ENCODE measurements at regions not wholly inside any gene's neighbourhood (a gene's known extent, or its start where the extent isn't known, plus 50 kb on each side); places are given as distances from the start of the nearest gene placed in this dataset.

GRCh38 chr12:105899589-105899988 is 239.2 kb downstream of the NUAK1 start:
- TF ChIP-seq, protein P1, sequence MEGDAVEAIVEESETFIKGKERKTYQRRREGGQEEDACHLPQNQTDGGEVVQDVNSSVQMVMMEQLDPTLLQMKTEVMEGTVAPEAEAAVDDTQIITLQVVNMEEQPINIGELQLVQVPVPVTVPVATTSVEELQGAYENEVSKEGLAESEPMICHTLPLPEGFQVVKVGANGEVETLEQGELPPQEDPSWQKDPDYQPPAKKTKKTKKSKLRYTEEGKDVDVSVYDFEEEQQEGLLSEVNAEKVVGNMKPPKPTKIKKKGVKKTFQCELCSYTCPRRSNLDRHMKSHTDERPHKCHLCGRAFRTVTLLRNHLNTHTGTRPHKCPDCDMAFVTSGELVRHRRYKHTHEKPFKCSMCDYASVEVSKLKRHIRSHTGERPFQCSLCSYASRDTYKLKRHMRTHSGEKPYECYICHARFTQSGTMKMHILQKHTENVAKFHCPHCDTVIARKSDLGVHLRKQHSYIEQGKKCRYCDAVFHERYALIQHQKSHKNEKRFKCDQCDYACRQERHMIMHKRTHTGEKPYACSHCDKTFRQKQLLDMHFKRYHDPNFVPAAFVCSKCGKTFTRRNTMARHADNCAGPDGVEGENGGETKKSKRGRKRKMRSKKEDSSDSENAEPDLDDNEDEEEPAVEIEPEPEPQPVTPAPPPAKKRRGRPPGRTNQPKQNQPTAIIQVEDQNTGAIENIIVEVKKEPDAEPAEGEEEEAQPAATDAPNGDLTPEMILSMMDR (IDR thresholded peaks at IDR 0.05) = no peak

GRCh38 chr12:105906561-105906960 is 232.2 kb downstream of the NUAK1 start:
- Histone ChIP-seq H3K9me3 (no peaks in the 10 kb centered on the region), H3K4me1 (ENCODE audit: control insufficient read depth in 1 of 2, insufficient read depth in 1 of 2, low read depth in 1 of 2, low read length in 1 of 2) (no peaks in the 10 kb centered on the region), H3K4me3 (ENCODE audit: low read depth in 1 of 2, low read length in 1 of 2) (no peak overlapping the region), H3K27me3 (no peaks in the 10 kb centered on the region), H3K36me3 (no peaks in the 10 kb centered on the region), H3K27ac (no peak overlapping the region)
- TF ChIP-seq, protein P1 (IDR thresholded peaks at IDR 0.05) = no peak

More at GRCh38 chr12:105899589-105899988, 239.2 kb downstream of the NUAK1 start:
- Histone ChIP-seq H3K9me3 (no peaks in the 10 kb centered on the region), H3K4me1 (ENCODE audit: control insufficient read depth in 1 of 2, insufficient read depth in 1 of 2, low read depth in 1 of 2, low read length in 1 of 2) (no peaks in the 10 kb centered on the region), H3K4me3 (ENCODE audit: low read depth in 1 of 2, low read length in 1 of 2) (no peak overlapping the region), H3K27me3 (no peaks in the 10 kb centered on the region), H3K27ac (no peak overlapping the region), H3K36me3 (no peaks in the 10 kb centered on the region)

DNA sequence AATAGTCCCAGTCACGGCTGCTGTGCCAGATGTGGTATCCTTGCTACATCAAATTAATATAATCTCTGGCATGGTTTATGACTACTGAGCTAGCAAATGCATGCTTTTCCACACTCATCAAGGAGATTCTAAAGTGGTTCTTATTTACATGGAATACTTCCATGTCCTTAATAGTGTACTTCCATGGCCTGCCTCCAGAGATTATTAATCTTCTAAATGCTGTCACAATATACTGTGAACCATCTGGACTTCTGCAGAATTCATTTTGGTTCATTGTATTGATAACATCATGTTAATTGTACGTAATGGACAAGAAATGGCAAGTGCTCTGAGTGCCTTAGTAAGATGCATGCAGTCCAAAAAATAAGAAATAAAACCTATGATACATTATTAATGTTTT is 230.8 kb downstream of the NUAK1 start:
- H3K27ac ChIP-seq = no peak overlapping the region
- H3K27me3 ChIP-seq = no peaks in the 10 kb centered on the region
- H3K4me3 ChIP-seq (ENCODE audit: low read depth in 1 of 2, low read length in 1 of 2) = no peak overlapping the region
- H3K4me1 ChIP-seq (ENCODE audit: control insufficient read depth in 1 of 2, insufficient read depth in 1 of 2, low read depth in 1 of 2, low read length in 1 of 2) = no peaks in the 10 kb centered on the region
- TF ChIP-seq, protein P1 (IDR thresholded peaks at IDR 0.05) = no peak
- no peaks in the 10 kb centered on the region for H3K36me3 ChIP-seq
- H3K9me3 ChIP-seq = no peaks in the 10 kb centered on the region

DNA sequence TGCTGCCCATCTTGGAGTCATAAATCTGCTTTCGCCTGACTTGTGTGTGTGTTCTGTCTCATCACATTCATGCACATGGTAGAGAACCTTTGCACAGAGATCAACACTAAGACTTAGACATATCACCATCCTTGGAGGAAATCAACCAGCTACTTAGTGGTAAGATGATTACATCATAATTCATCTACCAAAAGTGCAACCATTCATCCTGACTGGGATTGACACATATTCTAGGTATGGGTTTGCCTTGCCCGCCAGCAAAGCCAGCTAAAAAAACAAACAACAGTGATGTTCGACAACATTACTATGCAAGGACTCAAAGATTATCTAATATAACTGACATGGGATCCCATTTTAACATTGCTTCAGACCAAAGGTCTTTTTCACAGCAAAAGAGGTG is 228.7 kb downstream of the NUAK1 start:
- Histone ChIP-seq H3K4me3 (ENCODE audit: low read depth in 1 of 2, low read length in 1 of 2) (no peak overlapping the region), H3K9me3 (no peaks in the 10 kb centered on the region), H3K36me3 (no peaks in the 10 kb centered on the region), H3K27me3 (no peaks in the 10 kb centered on the region), H3K27ac (no peak overlapping the region), H3K4me1 (ENCODE audit: control insufficient read depth in 1 of 2, insufficient read depth in 1 of 2, low read depth in 1 of 2, low read length in 1 of 2) (no peaks in the 10 kb centered on the region)
- TF ChIP-seq, protein P1 (IDR thresholded peaks at IDR 0.05) = no peak

- TF ChIP-seq, protein P1 (IDR thresholded peaks at IDR 0.05) = no peak
- H3K27me3 ChIP-seq = no peaks in the 10 kb centered on the region
- H3K4me3 ChIP-seq (ENCODE audit: low read depth in 1 of 2, low read length in 1 of 2) = no peak overlapping the region
- no peak overlapping the region for H3K27ac ChIP-seq
- H3K4me1 ChIP-seq (ENCODE audit: control insufficient read depth in 1 of 2, insufficient read depth in 1 of 2, low read depth in 1 of 2, low read length in 1 of 2) = no peaks in the 10 kb centered on the region
- no peaks in the 10 kb centered on the region for H3K9me3 ChIP-seq
- no peaks in the 10 kb centered on the region for H3K36me3 ChIP-seq
Observed at GRCh38 chr12:105911966-105912365, 226.8 kb downstream of the NUAK1 start.

Measured in neutrophil (primary cell).